Keratinocyte (primary cell): ENCODE measurements at regions not wholly inside any gene's neighbourhood (a gene's known extent, or its start where the extent isn't known, plus 50 kb on each side); places are given as distances from the start of the nearest gene placed in this dataset.

Source experiments
- DNase-seq: peaks from one replicate; pipeline ENCODE4 v3.0.0-alpha.2; 2011; ENCODE audit warnings: low read depth, missing footprints, low spot score
- FAIRE-seq: peaks from 2 replicates; lab custom pipeline; 2011; peaks lifted over from hg19 to GRCh38; lab: Jason Lieb, UNC
- H2AFZ ChIP-seq: 2 replicates; pipeline ENCODE4 v1.6.0; 2012; ENCODE audit warnings: low read length, control low read depth, inconsistent platforms; ENCODE audit not compliant: control insufficient read depth
- H3K27ac ChIP-seq: 2 replicates; pipeline ENCODE4 v1.5.1; 2011; ENCODE audit warnings: low read length; ENCODE audit not compliant: control insufficient read depth, insufficient read depth
- H3K27me3 ChIP-seq: 3 replicates; pipeline ENCODE4 v1.6.0; 2011; ENCODE audit warnings: low read length; ENCODE audit not compliant: control insufficient read depth, insufficient read depth; ENCODE audit errors: extremely low read depth
- H3K36me3 ChIP-seq, 2 experiments: 2 replicates in 1 of 2; 3 replicates in 1 of 2; pipeline ENCODE4 v1.5.1; 2011; ENCODE audit warnings: low read length in 2 of 2, mild to moderate bottlenecking in 1 of 2; ENCODE audit not compliant: control insufficient read depth in 2 of 2, insufficient read depth in 2 of 2; ENCODE audit errors: extremely low read depth in 1 of 2
- H3K4me1 ChIP-seq: 3 replicates; pipeline ENCODE4 v1.5.1; 2011; ENCODE audit warnings: low read length; ENCODE audit not compliant: control insufficient read depth, insufficient read depth; ENCODE audit errors: extremely low read depth
- H3K4me2 ChIP-seq: 3 replicates; pipeline ENCODE4 v1.6.0; 2011; ENCODE audit warnings: low read depth, low read length; ENCODE audit not compliant: control insufficient read depth, insufficient read depth; ENCODE audit errors: extremely low read depth
- H3K4me3 ChIP-seq, 3 experiments: fragments of 200-600 bp in 1 of 3; sonication (generic) in 1 of 3; 2 replicates in 2 of 3; 3 replicates in 1 of 3; pipeline ENCODE4 v1.5.1; 2011 to 2016; ENCODE audit warnings: low read length in 3 of 3, mild to moderate bottlenecking in 3 of 3, control low read depth in 2 of 3, inconsistent platforms in 1 of 3, low read depth in 1 of 3, mixed read lengths in 1 of 3, mixed run types in 1 of 3, moderate library complexity in 1 of 3; ENCODE audit not compliant: control insufficient read depth in 2 of 3, insufficient read depth in 2 of 3; ENCODE audit errors: extremely low read depth in 1 of 3
- H3K79me2 ChIP-seq: 2 replicates; pipeline ENCODE4 v1.6.0; 2012; ENCODE audit warnings: low read length; ENCODE audit not compliant: control insufficient read depth, insufficient read depth
- H3K9ac ChIP-seq: 3 replicates; pipeline ENCODE4 v1.6.0; 2011; ENCODE audit warnings: low read length; ENCODE audit not compliant: control insufficient read depth, insufficient read depth; ENCODE audit errors: extremely low read depth
- H3K9me1 ChIP-seq: 3 replicates; pipeline ENCODE4 v1.6.0; 2011; ENCODE audit warnings: low read length; ENCODE audit not compliant: control insufficient read depth, insufficient read depth; ENCODE audit errors: extremely low read depth
- H3K9me3 ChIP-seq: 2 replicates; pipeline ENCODE4 v1.5.1; 2012; ENCODE audit warnings: low read depth, low read length; ENCODE audit not compliant: control insufficient read depth
- H4K20me1 ChIP-seq: 3 replicates; pipeline ENCODE4 v1.6.0; 2011; ENCODE audit warnings: low read length; ENCODE audit not compliant: control insufficient read depth, insufficient read depth; ENCODE audit errors: extremely low read depth
- EZH2 ChIP-seq: IDR thresholded peaks from one replicate; pipeline ENCODE4 v1.6.1; 2012; ENCODE audit warnings: inconsistent platforms, mild to moderate bottlenecking, low read length, moderate library complexity
- dilution Hi-C: fragments of 300-500 bp; cut with MboI; formaldehyde crosslinking; loops from one replicate; pipeline ENCODE4 v1.7.0; 2020; ENCODE audit warnings: low sequenced_read_pairs; ENCODE audit not compliant: extremely low pct_ligation_motif_present
- TF ChIP-seq, protein P1 (sequence below), 3 experiments: IDR thresholded peaks in 1 of 3; conservative IDR thresholded peaks in 1 of 3; optimal IDR thresholded peaks in 1 of 3; 2 replicates in 2 of 3; 3 replicates in 1 of 3; pipeline versions ENCODE3 to v1.5.1; 2011; ENCODE audit warnings: low read length in 3 of 3, mild to moderate bottlenecking in 3 of 3, moderate library complexity in 2 of 3, control low read depth in 1 of 3, inconsistent platforms in 1 of 3; ENCODE audit not compliant: insufficient read depth in 2 of 3; ENCODE audit errors: extremely low read depth in 1 of 3

DNA sequence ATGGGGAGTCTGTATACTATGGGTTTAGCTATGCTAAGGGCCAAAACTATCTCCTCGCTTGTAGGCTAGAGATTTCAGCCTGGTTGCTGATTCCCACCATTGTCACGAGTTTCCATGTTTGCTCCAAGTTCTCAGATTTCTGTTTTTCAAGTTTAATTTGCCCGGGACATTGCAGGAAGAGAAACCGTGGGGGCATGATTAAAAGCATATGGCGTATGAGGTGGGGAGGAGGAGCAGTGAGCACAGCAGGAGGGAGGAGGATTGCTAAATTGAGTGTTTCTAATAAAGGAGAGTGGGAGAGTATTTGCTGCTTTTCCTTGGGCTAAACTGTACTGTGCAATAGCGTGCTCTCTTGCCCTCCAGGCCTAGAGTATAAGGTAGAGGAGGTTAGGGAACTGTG is 558.4 kb downstream of the METTL15 start:
- H3K9ac ChIP-seq, result no peak overlapping the region
- TF ChIP-seq, protein P1, sequence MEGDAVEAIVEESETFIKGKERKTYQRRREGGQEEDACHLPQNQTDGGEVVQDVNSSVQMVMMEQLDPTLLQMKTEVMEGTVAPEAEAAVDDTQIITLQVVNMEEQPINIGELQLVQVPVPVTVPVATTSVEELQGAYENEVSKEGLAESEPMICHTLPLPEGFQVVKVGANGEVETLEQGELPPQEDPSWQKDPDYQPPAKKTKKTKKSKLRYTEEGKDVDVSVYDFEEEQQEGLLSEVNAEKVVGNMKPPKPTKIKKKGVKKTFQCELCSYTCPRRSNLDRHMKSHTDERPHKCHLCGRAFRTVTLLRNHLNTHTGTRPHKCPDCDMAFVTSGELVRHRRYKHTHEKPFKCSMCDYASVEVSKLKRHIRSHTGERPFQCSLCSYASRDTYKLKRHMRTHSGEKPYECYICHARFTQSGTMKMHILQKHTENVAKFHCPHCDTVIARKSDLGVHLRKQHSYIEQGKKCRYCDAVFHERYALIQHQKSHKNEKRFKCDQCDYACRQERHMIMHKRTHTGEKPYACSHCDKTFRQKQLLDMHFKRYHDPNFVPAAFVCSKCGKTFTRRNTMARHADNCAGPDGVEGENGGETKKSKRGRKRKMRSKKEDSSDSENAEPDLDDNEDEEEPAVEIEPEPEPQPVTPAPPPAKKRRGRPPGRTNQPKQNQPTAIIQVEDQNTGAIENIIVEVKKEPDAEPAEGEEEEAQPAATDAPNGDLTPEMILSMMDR (optimal IDR thresholded peaks at IDR 0.05 in 1 of 3, IDR thresholded peaks at IDR 0.05 in 1 of 3, conservative IDR thresholded peaks at IDR 0.05 in 1 of 3; ENCODE audit: extremely low read depth in 1 of 3, insufficient read depth in 2 of 3, low read length in 3 of 3), result no peak
- TF ChIP-seq EZH2, result no peak
- H2AFZ ChIP-seq, result no peak overlapping the region
- no peaks in the 10 kb centered on the region for H3K79me2 ChIP-seq
- H3K4me1 ChIP-seq, result no peaks in the 10 kb centered on the region
- no peaks in the 10 kb centered on the region for H3K27me3 ChIP-seq
- no peaks in the 10 kb centered on the region for H3K9me3 ChIP-seq
- H3K4me3 ChIP-seq, result no peak overlapping the region
- no peak overlapping the region for H3K27ac ChIP-seq
- dilution Hi-C loops, result no loop called here
- no peaks in the 10 kb centered on the region for H4K20me1 ChIP-seq
- DNase-seq (no peak), FAIRE-seq (no peak)
- H3K4me2 ChIP-seq, result no peak overlapping the region
- H3K9me1 ChIP-seq, result no peaks in the 10 kb centered on the region
- H3K36me3 ChIP-seq, result no peaks in the 10 kb centered on the region

DNA sequence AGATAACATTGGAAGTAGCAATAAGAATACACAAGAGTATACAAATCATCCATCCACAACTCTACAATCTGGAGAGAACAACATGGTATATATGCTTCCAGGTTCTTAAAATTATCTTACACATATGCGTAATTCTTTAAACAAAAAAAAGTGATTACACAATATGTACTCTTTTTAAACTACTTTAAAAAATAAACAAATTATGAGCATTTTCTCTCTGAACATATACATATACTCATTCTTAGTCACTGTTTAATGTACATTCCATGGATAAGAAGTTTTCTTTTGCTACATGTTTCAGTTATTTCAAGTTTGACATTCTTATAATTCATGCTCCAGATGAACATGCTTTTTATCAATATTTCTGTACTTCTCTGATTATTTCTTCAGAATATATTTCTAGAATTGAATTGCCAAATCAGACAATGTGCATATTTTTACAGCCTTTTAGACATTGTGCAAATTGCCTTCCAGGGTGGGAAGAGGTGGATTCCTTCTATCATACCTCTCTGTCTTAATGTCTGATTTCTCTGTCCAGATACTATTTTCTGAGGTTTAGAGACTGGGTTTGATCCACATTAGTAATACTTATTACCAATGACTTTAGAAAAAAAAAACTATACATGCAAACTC is 551.6 kb downstream of the METTL15 start:
- Histone ChIP-seq H4K20me1 (no peaks in the 10 kb centered on the region), H3K36me3 (no peaks in the 10 kb centered on the region), H2AFZ (no peak overlapping the region), H3K79me2 (no peaks in the 10 kb centered on the region), H3K9me1 (no peaks in the 10 kb centered on the region), H3K4me2 (no peak overlapping the region), H3K9ac (no peak overlapping the region), H3K27me3 (no peaks in the 10 kb centered on the region), H3K9me3 (no peaks in the 10 kb centered on the region), H3K27ac (no peak overlapping the region), H3K4me3 (no peak overlapping the region), H3K4me1 (peaks cover 5% of the 10 kb centered on the region)
- DNase-seq (no peak), FAIRE-seq (no peak)
- dilution Hi-C loops, result no loop called here
- TF ChIP-seq EZH2, result no peak
- TF ChIP-seq, protein P1 (optimal IDR thresholded peaks at IDR 0.05 in 1 of 3, IDR thresholded peaks at IDR 0.05 in 1 of 3, conservative IDR thresholded peaks at IDR 0.05 in 1 of 3; ENCODE audit: extremely low read depth in 1 of 3, insufficient read depth in 2 of 3, low read length in 3 of 3), result no peak
